Germinal center (tissue), 1 donor: ENCODE measurements at regions not wholly inside any gene's neighbourhood (a gene's known extent, or its start where the extent isn't known, plus 50 kb on each side); places are given as distances from the start of the nearest gene placed in this dataset.
A peak's percentile ranks its signal among the peaks of the same experiment; 100 is the strongest.
"Not testable (repeated sequence)": the region's sequence is repeated elsewhere in the genome, so short reads cannot be mapped to it uniquely, and the experiment has no call there.

Experiments used
- DNase-seq: peaks from one replicate; pipeline ENCODE4 v3.0.0; 2012; ENCODE audit warnings: mixed read lengths, low spot score

GRCh38 chr2:104904889-104905288 lies 51.0 kb downstream of the POU3F3 start:
- no peak for DNase-seq

GRCh38 chr2:104909317-104909716 lies 55.4 kb downstream of the POU3F3 start:
- DNase-seq, result no peak

- no peak for DNase-seq
Measured at GRCh38 chr2:104914509-104914908, 60.6 kb downstream of the POU3F3 start.

- DNase-seq, result no peak
Measured at GRCh38 chr2:104915107-104915793, 61.3 kb downstream of the POU3F3 start.

- no peak for DNase-seq
Measured at GRCh38 chr2:104919127-104919526, 65.2 kb downstream of the POU3F3 start.

- no peak for DNase-seq
Measured at GRCh38 chr2:104923665-104924064, 69.8 kb downstream of the POU3F3 start.

GRCh38 chr2:104929663-104930062 lies 75.7 kb downstream of the POU3F3 start:
- DNase-seq, result no peak

- DNase-seq, result no peak
Measured at GRCh38 chr2:104930732-104931131, 76.8 kb downstream of the POU3F3 start.

- no peak for DNase-seq
Measured at GRCh38 chr2:104932243-104932642, 78.3 kb downstream of the POU3F3 start.

- no peak for DNase-seq
Measured at GRCh38 chr2:104933151-104933917, 79.4 kb downstream of the POU3F3 start.

- no peak for DNase-seq
Measured at GRCh38 chr2:104936527-104936926, 82.6 kb downstream of the POU3F3 start.

GRCh38 chr2:104938231-104938941 lies 84.5 kb downstream of the POU3F3 start:
- DNase-seq, result peak; percentile 49

GRCh38 chr2:104939570-104940217 lies 85.8 kb downstream of the POU3F3 start:
- DNase-seq, result no peak

GRCh38 chr2:104944495-104944894 lies 90.6 kb downstream of the POU3F3 start:
- DNase-seq, result no peak

GRCh38 chr2:104945121-104945520 lies 91.2 kb downstream of the POU3F3 start:
- DNase-seq, result no peak

- DNase-seq, result no peak
Measured at GRCh38 chr2:104945866-104946265, 92.0 kb downstream of the POU3F3 start.

- DNase-seq, result not testable (repeated sequence)
Measured at GRCh38 chr2:104947456-104947855, 90.4 kb upstream of the MRPS9 start.

- DNase-seq, result no peak
Measured at GRCh38 chr2:104952976-104953375, 84.9 kb upstream of the MRPS9 start.

- no peak for DNase-seq
Measured at GRCh38 chr2:104965900-104966299, 72.0 kb upstream of the MRPS9 start.

- DNase-seq, result no peak
Measured at GRCh38 chr2:104969564-104969963, 68.3 kb upstream of the MRPS9 start.

- peak; percentile 32 for DNase-seq
Measured at GRCh38 chr2:104975371-104975770, 62.5 kb upstream of the MRPS9 start.

- DNase-seq, result no peak
Measured at GRCh38 chr2:104975851-104976250, 62.0 kb upstream of the MRPS9 start.
